SK-N-SH (cell line): ENCODE measurements at regions not wholly inside any gene's neighbourhood (a gene's known extent, or its start where the extent isn't known, plus 50 kb on each side); places are given as distances from the start of the nearest gene placed in this dataset.

ENCODE experiments used
- CTCF ChIA-PET: fragments of 300-600, 350-600 bp; formaldehyde crosslinking; extraction: SDS; loops from one replicate; lab custom pipeline; 2021; lab: Yijun Ruan, JAX
- POLR2A ChIA-PET: fragments of 350-600 bp; sonication (Branson Sonifier 250); formaldehyde crosslinking; extraction: SDS; loops from one replicate; lab custom pipeline; 2020; ENCODE audit warnings: antibody characterized with exemption, inconsistent platforms; lab: Yijun Ruan, JAX
- DNase-seq: peaks from one replicate; pipeline ENCODE4 v3.0.0; 2012
- H2AFZ ChIP-seq: fragments of 200-600 bp; sonication (generic); 2 replicates; pipeline ENCODE4 v1.8.1; 2016; ENCODE audit warnings: antibody characterized with exemption, mild to moderate bottlenecking, low read depth
- H3F3A ChIP-seq: fragments of 200-600 bp; sonication (generic); replicated peaks from 2 replicates; pipeline ENCODE3; 2016; ENCODE audit warnings: antibody characterized with exemption, mild to moderate bottlenecking; ENCODE audit not compliant: insufficient read depth
- H3K27ac ChIP-seq, 2 experiments: fragments of 200-500 bp in 1 of 2; fragments of 200-600 bp in 1 of 2; sonication (Bioruptor generic) in 1 of 2; sonication (generic), shearing (Covaris generic) in 1 of 2; 2 replicates each; pipeline versions ENCODE4 v1.5.1 to v1.6.1; 2014 to 2016; ENCODE audit warnings: low read depth in 2 of 2, inconsistent platforms in 1 of 2, low read length in 1 of 2, mild to moderate bottlenecking in 1 of 2, mixed read lengths in 1 of 2
- H3K27me3 ChIP-seq: fragments of 200-600 bp; sonication (generic), shearing (Covaris generic); 2 replicates; pipeline ENCODE4 v1.6.1; 2016; ENCODE audit warnings: mixed run types; ENCODE audit not compliant: insufficient read depth
- H3K36me3 ChIP-seq, 2 experiments: fragments of 200-500 bp in 1 of 2; fragments of 200-600 bp in 1 of 2; sonication (Bioruptor generic) in 1 of 2; sonication (generic) in 1 of 2; replicated peaks in 1 of 2; 2 replicates each; pipeline versions ENCODE3 to v1.5.1; 2014 to 2016; ENCODE audit warnings: low read length in 1 of 2, mild to moderate bottlenecking in 1 of 2; ENCODE audit not compliant: insufficient read depth in 2 of 2, control insufficient read depth in 1 of 2
- H3K4me1 ChIP-seq, 2 experiments: fragments of 200-500 bp in 1 of 2; fragments of 200-600 bp in 1 of 2; sonication (Bioruptor generic) in 1 of 2; sonication (generic), shearing (Covaris generic) in 1 of 2; 2 replicates each; pipeline versions ENCODE4 v1.5.1 to v1.6.1; 2014 to 2016; ENCODE audit warnings: low read depth in 1 of 2, low read length in 1 of 2, mixed run types in 1 of 2; ENCODE audit not compliant: insufficient read depth in 2 of 2, control insufficient read depth in 1 of 2
- H3K4me2 ChIP-seq: fragments of 200-600 bp; sonication (generic), shearing (Covaris generic); 2 replicates; pipeline ENCODE4 v1.6.1; 2017; ENCODE audit warnings: mixed run types
- H3K4me3 ChIP-seq, 2 experiments: fragments of 200-500 bp in 1 of 2; fragments of 200-600 bp in 1 of 2; sonication (Bioruptor generic) in 1 of 2; sonication (generic), shearing (Covaris generic) in 1 of 2; 2 replicates each; pipeline versions ENCODE4 v1.5.1 to v1.8.1; 2014 to 2016; ENCODE audit warnings: low read depth in 2 of 2, inconsistent platforms in 1 of 2, low read length in 1 of 2, mild to moderate bottlenecking in 1 of 2, mixed read lengths in 1 of 2, moderate library complexity in 1 of 2
- H3K79me2 ChIP-seq: fragments of 200-600 bp; sonication (generic); 2 replicates; pipeline ENCODE4 v1.8.1; 2017; ENCODE audit warnings: mild to moderate bottlenecking; ENCODE audit not compliant: insufficient read depth
- H3K9ac ChIP-seq: fragments of 200-600 bp; sonication (generic); 2 replicates; pipeline ENCODE4 v1.6.1; 2017; ENCODE audit warnings: mixed run types
- H3K9me2 ChIP-seq: fragments of 200-600 bp; sonication (generic); 2 replicates; pipeline ENCODE4 v1.6.1; 2017; ENCODE audit warnings: mixed run types
- H3K9me3 ChIP-seq: fragments of 200-600 bp; sonication (generic); 2 replicates; pipeline ENCODE4 v1.6.1; 2017; ENCODE audit warnings: mixed run types, mild to moderate bottlenecking, moderate library complexity
- H4K20me1 ChIP-seq: fragments of 200-600 bp; sonication (generic); 2 replicates; pipeline ENCODE4 v1.6.1; 2017; ENCODE audit warnings: mild to moderate bottlenecking, mixed run types; ENCODE audit not compliant: insufficient read depth
- CHD2 ChIP-seq: fragments of 150-350 bp; IDR thresholded peaks from 2 replicates; pipeline ENCODE4 v1.6.1; 2018; ENCODE audit warnings: low read length; ENCODE audit not compliant: partially characterized antibody
- FOSL2 ChIP-seq: IDR thresholded peaks from 2 replicates; pipeline ENCODE4 v1.4.0; 2012; ENCODE audit warnings: low read depth, mild to moderate bottlenecking, moderate library complexity, borderline replicate concordance
- FOXJ3 ChIP-seq: sonication (generic); formaldehyde crosslinking; IDR thresholded peaks from 2 replicates; pipeline ENCODE4 v1.5.1; 2020; ENCODE audit warnings: mild to moderate bottlenecking, missing genetic modification reagents
- MXI1 ChIP-seq: IDR thresholded peaks from 2 replicates; pipeline ENCODE4 v1.6.1; 2012; ENCODE audit warnings: mild to moderate bottlenecking, low read depth, low read length, improper control_type of control experiment
- NRF1 ChIP-seq: IDR thresholded peaks from 2 replicates; pipeline ENCODE4 v1.6.1; 2012; ENCODE audit warnings: low read depth, mild to moderate bottlenecking, low read length
- RCOR1 ChIP-seq: fragments of 150-350 bp; IDR thresholded peaks from 2 replicates; pipeline ENCODE4 v1.6.1; 2017; ENCODE audit warnings: antibody characterized with exemption, low read length
- REST ChIP-seq: IDR thresholded peaks from 2 replicates; pipeline ENCODE4 v1.6.1; 2012; ENCODE audit warnings: mild to moderate bottlenecking, low read depth, low read length, moderate library complexity
- RFX5 ChIP-seq: IDR thresholded peaks from 2 replicates; pipeline ENCODE4 v1.6.1; 2012; ENCODE audit warnings: mild to moderate bottlenecking, improper control_type of control experiment, low read length
- SIN3A ChIP-seq: IDR thresholded peaks from 2 replicates; pipeline ENCODE4 v1.6.1; 2012; ENCODE audit warnings: low read depth, mild to moderate bottlenecking, low read length, moderate library complexity, borderline replicate concordance
- SMC3 ChIP-seq: IDR thresholded peaks from 2 replicates; pipeline ENCODE4 v1.6.1; 2012; ENCODE audit warnings: low read depth, low read length, improper control_type of control experiment
- WGBS: methylation state at CpG from one replicate; pipeline ENCODE4 v1.1.6; 2017; ENCODE audit warnings: low lambda C conversion rate; 5-methylcytosine and 5-hydroxymethylcytosine counted together

GRCh38 chr13:54198911-54199310 is 1170.3 kb downstream of the OLFM4 start:
- WGBS = 44% methylated on average over 2 of the region's 2 CpGs
- H3K9me3 ChIP-seq = no peaks in the 10 kb centered on the region
- H2AFZ ChIP-seq = no peak overlapping the region
- no peaks in the 10 kb centered on the region for H3F3A ChIP-seq
- no peak overlapping the region for H3K4me2 ChIP-seq
- CTCF ChIA-PET = no interaction called here
- no peak overlapping the region for H3K4me3 ChIP-seq
- H3K4me1 ChIP-seq = no peaks in the 10 kb centered on the region
- POLR2A ChIA-PET = no interaction called here
- no peaks in the 10 kb centered on the region for H3K79me2 ChIP-seq
- H3K27ac ChIP-seq = no peak overlapping the region
- no peak overlapping the region for H3K9ac ChIP-seq
- no peaks in the 10 kb centered on the region for H3K9me2 ChIP-seq
- no peaks in the 10 kb centered on the region for H4K20me1 ChIP-seq
- H3K27me3 ChIP-seq = no peaks in the 10 kb centered on the region
- DNase-seq = no peak
- TF ChIP-seq NRF1 (no peak), RCOR1 (no peak), CHD2 (no peak), SIN3A (no peak), SMC3 (no peak), MXI1 (no peak), RFX5 (no peak)
- H3K36me3 ChIP-seq = no peaks in the 10 kb centered on the region

- 0% methylated on average over 1 of the region's 1 CpG for WGBS
- Histone ChIP-seq H3K9ac (no peak overlapping the region), H3K9me3 (no peaks in the 10 kb centered on the region), H3K27ac (no peak overlapping the region), H3K4me3 (no peak overlapping the region), H4K20me1 (no peaks in the 10 kb centered on the region), H2AFZ (no peak overlapping the region), H3K36me3 (no peaks in the 10 kb centered on the region), H3K9me2 (no peaks in the 10 kb centered on the region), H3F3A (no peaks in the 10 kb centered on the region), H3K27me3 (no peaks in the 10 kb centered on the region), H3K4me1 (no peaks in the 10 kb centered on the region), H3K4me2 (no peak overlapping the region), H3K79me2 (no peaks in the 10 kb centered on the region)
- ChIA-PET CTCF (no interaction called here), POLR2A (no interaction called here)
- DNase-seq = no peak
- TF ChIP-seq FOXJ3 (CRISPR knock-in tag) (no peak), CHD2 (no peak), REST (no peak), SMC3 (no peak), FOSL2 (no peak)
Observed at GRCh38 chr13:54206626-54207025, 1178.0 kb downstream of the OLFM4 start.
